ENCODE measurements at regions not wholly inside any gene's neighbourhood (a gene's known extent, or its start where the extent isn't known, plus 50 kb on each side); places are given as distances from the start of the nearest gene placed in this dataset.

GRCh38 chr9:80646211-80646610, 1043.1 kb downstream of the TLE1 start:
- Histone ChIP-seq H3K4me3 (no peak overlapping the region), H3K27me3 (no peaks in the 10 kb centered on the region), H3K27ac (no peak overlapping the region), H3K4me1 (peaks cover 17% of the 10 kb centered on the region), H3K9me3 (no peaks in the 10 kb centered on the region), H3K36me3 (no peaks in the 10 kb centered on the region)
- DNase-seq (ENCODE audit: extremely low spot score in 2 of 2) = no peak
- TF ChIP-seq CTCF (IDR thresholded peaks at IDR 0.05) = no peak
- TF ChIP-seq POLR2A (IDR thresholded peaks at IDR 0.05) = no peak
- no peak for TF ChIP-seq POLR2AphosphoS5 (IDR thresholded peaks at IDR 0.05; ENCODE audit: insufficient read depth in 1 of 2, low read depth in 1 of 2)
- intact Hi-C loops (cut with DNase I) = no loop called here

- intact Hi-C loops (cut with DNase I) = no loop called here
- no peaks in the 10 kb centered on the region for H3K36me3 ChIP-seq
- H3K4me1 ChIP-seq = peaks cover 11% of the 10 kb centered on the region
- no peak for DNase-seq (ENCODE audit: extremely low spot score in 2 of 2)
- H3K27ac ChIP-seq = no peak overlapping the region
- no peaks in the 10 kb centered on the region for H3K27me3 ChIP-seq
- no peak overlapping the region for H3K4me3 ChIP-seq
- H3K9me3 ChIP-seq = no peaks in the 10 kb centered on the region
- no peak for TF ChIP-seq CTCF (IDR thresholded peaks at IDR 0.05)
- no peak for TF ChIP-seq POLR2AphosphoS5 (IDR thresholded peaks at IDR 0.05; ENCODE audit: insufficient read depth in 1 of 2, low read depth in 1 of 2)
- no peak for TF ChIP-seq POLR2A (IDR thresholded peaks at IDR 0.05)
Observed at GRCh38 chr9:80644044-80644443, 1045.3 kb downstream of the TLE1 start.

- DNase-seq (ENCODE audit: extremely low spot score in 2 of 2) = no peak
- intact Hi-C loops (cut with DNase I) = no loop called here
- H3K36me3 ChIP-seq = no peaks in the 10 kb centered on the region
Observed at GRCh38 chr9:80635065-80635464, 1054.3 kb downstream of the TLE1 start.

GRCh38 chr9:80632041-80632440, 1057.3 kb downstream of the TLE1 start:
- intact Hi-C loops (cut with DNase I) = no loop called here
- H3K4me1 ChIP-seq = no peaks in the 10 kb centered on the region
- no peaks in the 10 kb centered on the region for H3K27me3 ChIP-seq
- TF ChIP-seq POLR2A (IDR thresholded peaks at IDR 0.05) = no peak
- no peak for TF ChIP-seq CTCF (IDR thresholded peaks at IDR 0.05)
- no peak for TF ChIP-seq POLR2AphosphoS5 (IDR thresholded peaks at IDR 0.05; ENCODE audit: insufficient read depth in 1 of 2, low read depth in 1 of 2)
- H3K4me3 ChIP-seq = no peak overlapping the region
- DNase-seq (ENCODE audit: extremely low spot score in 2 of 2) = no peak
- H3K9me3 ChIP-seq = no peaks in the 10 kb centered on the region
- H3K27ac ChIP-seq = no peak overlapping the region
- H3K36me3 ChIP-seq = no peaks in the 10 kb centered on the region

More at GRCh38 chr9:80635065-80635464, 1054.3 kb downstream of the TLE1 start:
- TF ChIP-seq POLR2A (IDR thresholded peaks at IDR 0.05) (no peak), CTCF (IDR thresholded peaks at IDR 0.05) (no peak), POLR2AphosphoS5 (IDR thresholded peaks at IDR 0.05; ENCODE audit: insufficient read depth in 1 of 2, low read depth in 1 of 2) (no peak)
- Histone ChIP-seq H3K4me1 (no peaks in the 10 kb centered on the region), H3K27me3 (no peaks in the 10 kb centered on the region), H3K4me3 (no peak overlapping the region), H3K27ac (no peak overlapping the region), H3K9me3 (no peaks in the 10 kb centered on the region)

- DNase-seq (ENCODE audit: extremely low spot score in 2 of 2) = no peak
- Histone ChIP-seq H3K4me1 (no peaks in the 10 kb centered on the region), H3K27ac (no peak overlapping the region), H3K9me3 (no peaks in the 10 kb centered on the region), H3K36me3 (no peaks in the 10 kb centered on the region), H3K27me3 (no peaks in the 10 kb centered on the region), H3K4me3 (no peak overlapping the region)
- intact Hi-C loops (cut with DNase I) = no loop called here
- no peak for TF ChIP-seq POLR2AphosphoS5 (IDR thresholded peaks at IDR 0.05; ENCODE audit: insufficient read depth in 1 of 2, low read depth in 1 of 2)
- no peak for TF ChIP-seq CTCF (IDR thresholded peaks at IDR 0.05)
- TF ChIP-seq POLR2A (IDR thresholded peaks at IDR 0.05) = no peak
Observed at GRCh38 chr9:80622508-80622907, 1050.7 kb downstream of the TLE4 start.

All from vagina (tissue), 2 donors.